ENCODE measurements at regions not wholly inside any gene's neighbourhood (a gene's known extent, or its start where the extent isn't known, plus 50 kb on each side); places are given as distances from the start of the nearest gene placed in this dataset.
"Not testable (repeated sequence)": the region's sequence is repeated elsewhere in the genome, so short reads cannot be mapped to it uniquely, and the experiment has no call there.

GRCh38 chr5:92552206-92553160 lies 1028.5 kb downstream of the NR2F1-AS1 start:
- Mint-ChIP-seq H3K36me3 (no peaks in the 10 kb centered on the region), H3K9me3 (peaks cover 0 to 7% (median 4%) of the 10 kb centered on the region in 7 donors), H3K27ac (no peak overlapping the region), H3K4me3 (no peak overlapping the region), H3K4me1 (no peaks in the 10 kb centered on the region), H3K27me3 (no peaks in the 10 kb centered on the region)
- Histone ChIP-seq H3K4me1 (ENCODE audit: control insufficient read depth, insufficient read depth, low read length, poor library complexity, severe bottlenecking) (no peaks in the 10 kb centered on the region), H3K36me3 (ENCODE audit: control insufficient read depth, insufficient read depth, low read length) (no peaks in the 10 kb centered on the region), H3K4me3 (ENCODE audit: low read depth, low read length) (no peak overlapping the region), H3K9me3 (ENCODE audit: control insufficient read depth in 2 of 2, low read length in 2 of 2) (no peaks in the 10 kb centered on the region), H3K27me3 (ENCODE audit: control insufficient read depth, insufficient read depth, low read length) (no peaks in the 10 kb centered on the region), H3K27ac (ENCODE audit: insufficient read depth, low read length, poor library complexity, severe bottlenecking) (no peak overlapping the region)
- DNase-seq (no peak), ATAC-seq (ENCODE audit: low read depth in 2 of 2) (no peak)

- H3K27ac Mint-ChIP-seq: no peak overlapping the region
- DNase-seq: no peak
- H3K9me3 Mint-ChIP-seq: peaks cover 0 to 14% (median 0%) of the 10 kb centered on the region in 7 donors
- H3K27me3 ChIP-seq (ENCODE audit: control insufficient read depth, insufficient read depth, low read length): no peaks in the 10 kb centered on the region
- H3K4me1 Mint-ChIP-seq: no peaks in the 10 kb centered on the region
- no peaks in the 10 kb centered on the region for H3K9me3 ChIP-seq (ENCODE audit: control insufficient read depth in 2 of 2, low read length in 2 of 2)
- no peak overlapping the region for H3K4me3 Mint-ChIP-seq
- H3K27me3 Mint-ChIP-seq: no peaks in the 10 kb centered on the region
- H3K4me3 ChIP-seq (ENCODE audit: low read depth, low read length): no peak overlapping the region
- H3K36me3 ChIP-seq (ENCODE audit: control insufficient read depth, insufficient read depth, low read length): no peaks in the 10 kb centered on the region
- no peak overlapping the region for H3K27ac ChIP-seq (ENCODE audit: insufficient read depth, low read length, poor library complexity, severe bottlenecking)
- ATAC-seq (ENCODE audit: low read depth in 2 of 2): no peak
- H3K36me3 Mint-ChIP-seq: no peaks in the 10 kb centered on the region
- H3K4me1 ChIP-seq (ENCODE audit: control insufficient read depth, insufficient read depth, low read length, poor library complexity, severe bottlenecking): no peaks in the 10 kb centered on the region
Observed at GRCh38 chr5:92548346-92548745, 1032.7 kb downstream of the NR2F1-AS1 start.

- Mint-ChIP-seq H3K27me3 (no peaks in the 10 kb centered on the region), H3K4me3 (no peak overlapping the region), H3K4me1 (no peaks in the 10 kb centered on the region), H3K36me3 (no peaks in the 10 kb centered on the region), H3K27ac (no peak overlapping the region), H3K9me3 (peaks cover 0 to 13% (median 1%) of the 10 kb centered on the region in 7 donors)
- DNase-seq: no peak
- no peaks in the 10 kb centered on the region for H3K4me1 ChIP-seq (ENCODE audit: control insufficient read depth, insufficient read depth, low read length, poor library complexity, severe bottlenecking)
- no peak overlapping the region for H3K27ac ChIP-seq (ENCODE audit: insufficient read depth, low read length, poor library complexity, severe bottlenecking)
- no peaks in the 10 kb centered on the region for H3K9me3 ChIP-seq (ENCODE audit: control insufficient read depth in 2 of 2, low read length in 2 of 2)
- H3K27me3 ChIP-seq (ENCODE audit: control insufficient read depth, insufficient read depth, low read length): no peaks in the 10 kb centered on the region
- no peak for ATAC-seq (ENCODE audit: low read depth in 2 of 2)
- no peak overlapping the region for H3K4me3 ChIP-seq (ENCODE audit: low read depth, low read length)
- no peaks in the 10 kb centered on the region for H3K36me3 ChIP-seq (ENCODE audit: control insufficient read depth, insufficient read depth, low read length)
Observed at GRCh38 chr5:92544596-92544995, 1036.4 kb downstream of the NR2F1-AS1 start.

GRCh38 chr5:92544036-92544435 lies 1037.0 kb downstream of the NR2F1-AS1 start:
- Mint-ChIP-seq H3K27me3 (no peaks in the 10 kb centered on the region), H3K36me3 (no peaks in the 10 kb centered on the region), H3K4me3 (no peak overlapping the region), H3K27ac (no peak overlapping the region), H3K4me1 (no peaks in the 10 kb centered on the region), H3K9me3 (peaks cover 0 to 13% (median 1%) of the 10 kb centered on the region in 7 donors)
- Histone ChIP-seq H3K9me3 (ENCODE audit: control insufficient read depth in 2 of 2, low read length in 2 of 2) (no peaks in the 10 kb centered on the region), H3K27me3 (ENCODE audit: control insufficient read depth, insufficient read depth, low read length) (no peaks in the 10 kb centered on the region), H3K36me3 (ENCODE audit: control insufficient read depth, insufficient read depth, low read length) (no peaks in the 10 kb centered on the region), H3K4me3 (ENCODE audit: low read depth, low read length) (no peak overlapping the region), H3K4me1 (ENCODE audit: control insufficient read depth, insufficient read depth, low read length, poor library complexity, severe bottlenecking) (no peaks in the 10 kb centered on the region), H3K27ac (ENCODE audit: insufficient read depth, low read length, poor library complexity, severe bottlenecking) (no peak overlapping the region)
- no peak for DNase-seq
- ATAC-seq (ENCODE audit: low read depth in 2 of 2): no peak

- H3K9me3 ChIP-seq (ENCODE audit: control insufficient read depth in 2 of 2, low read length in 2 of 2): no peaks in the 10 kb centered on the region
- Mint-ChIP-seq H3K36me3 (no peaks in the 10 kb centered on the region), H3K9me3 (peaks cover 0 to 18% (median 1%) of the 10 kb centered on the region in 7 donors), H3K27ac (no peak overlapping the region), H3K4me1 (no peaks in the 10 kb centered on the region), H3K27me3 (no peaks in the 10 kb centered on the region), H3K4me3 (no peak overlapping the region)
- no peak overlapping the region for H3K4me3 ChIP-seq (ENCODE audit: low read depth, low read length)
- H3K27me3 ChIP-seq (ENCODE audit: control insufficient read depth, insufficient read depth, low read length): no peaks in the 10 kb centered on the region
- H3K27ac ChIP-seq (ENCODE audit: insufficient read depth, low read length, poor library complexity, severe bottlenecking): no peak overlapping the region
- ATAC-seq (ENCODE audit: low read depth in 2 of 2): no peak
- H3K36me3 ChIP-seq (ENCODE audit: control insufficient read depth, insufficient read depth, low read length): no peaks in the 10 kb centered on the region
- H3K4me1 ChIP-seq (ENCODE audit: control insufficient read depth, insufficient read depth, low read length, poor library complexity, severe bottlenecking): no peaks in the 10 kb centered on the region
- DNase-seq: no peak
Observed at GRCh38 chr5:92543201-92543600, 1037.8 kb downstream of the NR2F1-AS1 start.

GRCh38 chr5:92542017-92542416 lies 1039.0 kb downstream of the NR2F1-AS1 start:
- H3K9me3 Mint-ChIP-seq: peaks cover 0 to 25% (median 3%) of the 10 kb centered on the region in 7 donors
- not testable (repeated sequence) for H3K4me3 ChIP-seq (ENCODE audit: low read depth, low read length); H3K27ac Mint-ChIP-seq; H3K27ac ChIP-seq (ENCODE audit: insufficient read depth, low read length, poor library complexity, severe bottlenecking); ATAC-seq (ENCODE audit: low read depth in 2 of 2); H3K4me1 Mint-ChIP-seq; H3K9me3 ChIP-seq (ENCODE audit: control insufficient read depth in 2 of 2, low read length in 2 of 2); H3K36me3 ChIP-seq (ENCODE audit: control insufficient read depth, insufficient read depth, low read length); H3K27me3 Mint-ChIP-seq; H3K4me3 Mint-ChIP-seq; H3K4me1 ChIP-seq (ENCODE audit: control insufficient read depth, insufficient read depth, low read length, poor library complexity, severe bottlenecking); H3K27me3 ChIP-seq (ENCODE audit: control insufficient read depth, insufficient read depth, low read length); H3K36me3 Mint-ChIP-seq; DNase-seq

- H3K27ac Mint-ChIP-seq: no peak overlapping the region
- peaks cover 0 to 9% (median 5%) of the 10 kb centered on the region in 7 donors for H3K9me3 Mint-ChIP-seq
- Histone ChIP-seq H3K4me1 (ENCODE audit: control insufficient read depth, insufficient read depth, low read length, poor library complexity, severe bottlenecking) (no peaks in the 10 kb centered on the region), H3K4me3 (ENCODE audit: low read depth, low read length) (no peak overlapping the region), H3K27ac (ENCODE audit: insufficient read depth, low read length, poor library complexity, severe bottlenecking) (no peak overlapping the region), H3K9me3 (ENCODE audit: control insufficient read depth in 2 of 2, low read length in 2 of 2) (no peaks in the 10 kb centered on the region), H3K27me3 (ENCODE audit: control insufficient read depth, insufficient read depth, low read length) (no peaks in the 10 kb centered on the region), H3K36me3 (ENCODE audit: control insufficient read depth, insufficient read depth, low read length) (no peaks in the 10 kb centered on the region)
- no peaks in the 10 kb centered on the region for H3K4me1 Mint-ChIP-seq
- H3K36me3 Mint-ChIP-seq: no peaks in the 10 kb centered on the region
- no peak for ATAC-seq (ENCODE audit: low read depth in 2 of 2)
- no peaks in the 10 kb centered on the region for H3K27me3 Mint-ChIP-seq
- H3K4me3 Mint-ChIP-seq: no peak overlapping the region
- DNase-seq: no peak
Observed at GRCh38 chr5:92527311-92528078, 1053.5 kb downstream of the NR2F1-AS1 start.

All from CD4-positive, CD25-positive, alpha-beta regulatory T cell (primary cell).